GM18909 (cell line): ENCODE measurements at regions not wholly inside any gene's neighbourhood (a gene's known extent, or its start where the extent isn't known, plus 50 kb on each side); places are given as distances from the start of the nearest gene placed in this dataset.
"Not testable (repeated sequence)": the region's sequence is repeated elsewhere in the genome, so short reads cannot be mapped to it uniquely, and the experiment has no call there.

Experiments
- ATAC-seq: cut with Tn5 transposase; IDR thresholded peaks from one replicate; pipeline ENCODE4 v1.9.1; 2021; ENCODE audit warnings: mild to moderate bottlenecking; ENCODE audit not compliant: unreplicated experiment, poor library complexity

- ATAC-seq: no peak
Observed at GRCh38 chrX:138986235-138986634, 274.7 kb upstream of the FGF13 start.

GRCh38 chrX:138982365-138982764, 270.8 kb upstream of the FGF13 start:
- ATAC-seq: no peak

DNA sequence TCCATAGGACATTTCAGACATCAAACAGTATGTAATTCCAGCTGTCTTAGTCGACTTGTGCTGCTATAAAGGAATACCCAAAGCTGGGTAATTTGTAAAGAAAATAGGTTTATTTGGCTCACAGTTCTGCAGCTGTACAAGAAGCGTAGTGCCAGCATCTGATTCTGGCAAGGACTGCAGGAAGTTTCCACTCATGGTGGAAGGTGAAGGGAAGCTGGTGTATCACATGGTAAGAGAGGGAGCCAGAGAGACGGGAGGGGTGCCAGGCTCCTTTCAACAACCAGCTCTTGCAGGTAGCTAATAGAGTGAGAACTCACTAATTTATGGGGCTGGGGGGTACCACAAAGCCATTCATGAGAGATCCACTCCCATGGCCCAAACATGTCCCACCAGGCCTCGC, 253.0 kb upstream of the FGF13 start:
- no peak for ATAC-seq

GRCh38 chrX:138962419-138962818, 250.9 kb upstream of the FGF13 start:
- not testable (repeated sequence) for ATAC-seq

- ATAC-seq: no peak
Observed at GRCh38 chrX:138954976-138955375, 243.5 kb upstream of the FGF13 start.

DNA sequence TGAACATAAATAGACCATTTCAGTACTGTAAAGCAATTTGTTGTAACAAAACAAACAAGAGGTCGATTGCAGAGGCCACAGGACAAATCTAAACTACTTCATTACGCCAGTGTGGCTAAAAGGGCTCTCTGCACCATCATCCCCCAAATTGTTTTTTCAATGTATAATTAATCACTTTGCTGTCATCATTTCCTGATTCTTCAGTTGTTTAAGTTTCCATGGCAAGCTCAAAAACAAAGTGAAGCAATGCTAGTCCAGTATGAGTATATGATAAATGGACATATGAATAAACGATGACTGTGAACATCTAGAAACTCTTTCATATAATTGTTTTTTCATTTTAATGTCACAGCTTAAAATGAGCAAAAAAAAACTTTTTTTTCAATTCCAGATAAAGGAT, 235.4 kb upstream of the FGF13 start:
- ATAC-seq: no peak

- no peak for ATAC-seq
Observed at GRCh38 chrX:138945219-138945618, 233.7 kb upstream of the FGF13 start.

DNA sequence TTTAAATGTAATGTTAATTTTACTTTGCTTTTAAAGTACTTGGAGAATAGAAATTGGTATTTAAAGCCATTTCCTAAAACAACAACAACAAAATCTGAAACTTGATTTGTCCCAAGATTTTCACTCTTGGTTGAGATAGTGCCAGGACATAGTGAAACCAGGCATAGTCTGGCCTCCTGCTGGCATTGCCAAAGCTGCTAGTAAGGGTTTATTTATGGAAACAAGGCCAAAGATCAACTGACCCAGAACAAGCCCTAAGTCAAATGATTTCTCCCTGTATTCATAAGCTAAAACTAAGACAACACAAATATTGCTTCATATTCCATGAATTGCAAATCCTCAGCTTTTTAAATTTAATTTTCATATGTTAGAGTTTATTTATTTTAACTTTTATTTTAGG, 227.5 kb upstream of the FGF13 start:
- ATAC-seq: no peak

DNA sequence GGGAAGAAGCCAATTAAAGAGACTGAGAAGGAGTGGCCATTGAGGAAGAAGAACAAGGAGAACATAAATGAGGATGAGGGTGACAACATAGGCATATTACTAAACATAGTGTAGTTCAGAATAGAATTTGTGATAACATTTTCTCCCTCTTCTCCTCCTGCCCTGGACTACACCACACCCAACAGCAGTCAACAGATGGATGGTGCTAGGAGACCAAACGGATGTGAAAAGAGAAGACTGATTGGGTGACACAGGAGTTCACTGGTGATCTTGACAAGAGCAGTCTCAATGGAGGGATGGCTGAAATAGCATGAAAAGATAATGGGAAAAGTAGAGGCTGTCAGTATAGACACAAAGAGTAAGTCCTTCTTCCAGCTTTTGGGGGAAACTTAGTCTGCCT, 226.5 kb upstream of the FGF13 start:
- no peak for ATAC-seq

GRCh38 chrX:138931212-138931611, 219.7 kb upstream of the FGF13 start:
- no peak for ATAC-seq

GRCh38 chrX:138930583-138930945, 219.0 kb upstream of the FGF13 start:
- no peak for ATAC-seq

GRCh38 chrX:138929926-138930582, 218.5 kb upstream of the FGF13 start:
- ATAC-seq: no peak

- ATAC-seq: no peak
Observed at GRCh38 chrX:138928737-138929459, 217.4 kb upstream of the FGF13 start.

- no peak for ATAC-seq
Observed at GRCh38 chrX:138925330-138925729, 213.8 kb upstream of the FGF13 start.

DNA sequence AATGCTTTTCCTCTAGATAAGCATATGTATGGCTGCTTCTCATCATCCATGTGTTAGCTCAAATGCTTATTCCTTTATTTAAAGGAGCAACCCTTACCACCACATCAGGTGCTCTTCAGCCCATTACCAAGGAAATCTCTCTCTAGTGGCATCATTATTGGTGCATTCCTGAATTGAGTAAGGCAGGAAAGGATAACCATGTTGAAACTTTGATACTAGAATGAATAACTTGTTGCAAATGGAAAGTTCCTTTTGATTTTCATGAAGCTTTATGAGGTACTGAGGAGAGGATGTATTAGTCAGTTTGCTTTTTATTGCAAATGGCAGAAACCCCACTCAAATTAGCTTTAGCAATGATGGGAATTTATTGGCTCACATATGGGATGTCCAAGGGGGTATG, 212.3 kb upstream of the FGF13 start:
- no peak for ATAC-seq

GRCh38 chrX:138921031-138921430, 209.5 kb upstream of the FGF13 start:
- ATAC-seq: no peak

DNA sequence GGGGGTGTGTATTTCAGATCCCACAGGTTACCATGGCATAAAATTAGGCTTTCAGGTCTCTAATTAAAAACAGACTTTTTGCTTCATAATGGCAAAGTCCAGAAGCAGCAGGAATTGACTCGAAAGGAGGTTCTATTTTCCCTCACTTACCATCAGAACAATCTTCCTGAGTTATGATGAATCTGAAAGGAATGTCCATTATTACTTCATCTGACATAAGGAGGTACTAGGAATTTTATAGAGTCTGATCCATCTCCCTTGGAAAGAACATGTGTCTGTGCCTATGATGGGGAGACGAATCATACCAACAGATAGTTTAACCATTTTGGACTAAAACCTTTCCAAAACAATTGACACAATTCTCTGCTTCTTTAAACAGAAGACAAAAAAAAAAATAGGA, 206.3 kb upstream of the FGF13 start:
- no peak for ATAC-seq

GRCh38 chrX:138914767-138915166, 203.2 kb upstream of the FGF13 start:
- no peak for ATAC-seq

DNA sequence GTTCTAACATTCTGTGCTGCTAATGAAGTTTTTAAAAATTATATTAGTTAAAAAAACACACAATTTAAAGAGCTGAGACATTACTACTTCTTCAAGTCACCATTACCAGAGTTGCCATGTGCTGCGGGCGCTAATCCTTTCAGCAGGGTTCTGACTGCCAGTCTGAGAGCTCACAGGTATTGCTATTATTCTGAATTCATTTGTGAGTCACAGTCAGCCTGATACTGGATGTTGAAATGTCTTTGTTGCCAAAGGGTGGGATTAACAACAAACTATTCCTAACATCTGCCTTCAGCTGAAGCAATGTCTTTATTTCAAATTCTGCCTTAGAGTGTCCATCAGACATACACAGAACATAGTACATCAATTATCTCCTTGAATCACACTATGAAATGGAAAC, 197.1 kb upstream of the FGF13 start:
- ATAC-seq: no peak

DNA sequence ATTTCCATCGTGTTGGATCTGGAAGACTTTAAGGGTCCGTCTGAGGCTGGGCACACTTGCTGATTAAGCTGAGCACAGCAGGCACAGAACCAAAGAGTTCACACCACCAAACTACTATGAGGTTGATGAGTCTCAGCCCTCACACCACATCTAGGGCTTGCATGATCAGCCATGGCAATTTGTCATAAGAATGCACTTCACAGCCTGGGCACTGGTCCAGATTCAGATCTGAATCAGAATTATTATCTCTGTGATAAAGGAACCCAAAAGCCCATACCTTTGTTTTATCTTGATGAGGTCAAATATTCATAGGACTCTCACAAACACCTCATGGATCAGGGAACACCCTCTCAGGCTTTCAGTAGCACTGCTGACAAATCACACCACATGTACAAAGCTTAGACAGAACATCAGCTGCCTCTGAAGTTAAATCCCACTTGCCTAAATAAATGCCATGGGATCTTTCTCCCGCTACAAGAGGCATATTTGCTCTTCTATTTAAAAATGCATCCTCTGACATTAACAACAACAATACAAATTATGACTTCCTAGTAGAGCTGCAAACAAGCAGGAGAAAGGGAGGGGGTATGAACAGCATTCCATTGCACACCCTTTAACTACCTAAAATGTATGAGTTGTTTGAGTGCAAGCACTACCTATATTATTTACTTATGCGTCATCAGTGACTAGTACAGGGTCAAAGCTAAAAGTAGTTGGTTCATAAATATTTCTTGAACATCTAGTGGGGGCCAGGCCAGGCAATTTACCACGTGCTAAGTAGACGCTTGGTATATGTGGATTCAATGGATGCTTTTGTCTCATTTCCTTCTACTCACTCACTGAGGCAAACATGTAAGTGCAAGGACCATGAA, 186.3 kb upstream of the FGF13 start:
- no peak for ATAC-seq

- no peak for ATAC-seq
Observed at GRCh38 chrX:138890491-138890890, 179.0 kb upstream of the FGF13 start.
